Panc1 (cell line): ENCODE measurements at regions not wholly inside any gene's neighbourhood (a gene's known extent, or its start where the extent isn't known, plus 50 kb on each side); places are given as distances from the start of the nearest gene placed in this dataset.

Experiments used
- ATAC-seq: fragments of 200-7000 bp; cut with Tn5 transposase; 2 replicates; pipeline ENCODE4 v1.9.1; 2020; ENCODE audit warnings: mild to moderate bottlenecking, moderate library complexity
- BruUV-seq: library from RNA; stranded (reverse); fragments of 400-500 nt; replicated peaks from 2 replicates; lab custom pipeline; 2021; lab: Mats Ljungman, UMichigan
- CTCF ChIA-PET: fragments of 300-600 bp; sonication (Branson Sonifier 250); formaldehyde crosslinking; loops from one replicate; lab custom pipeline; 2022; ENCODE audit warnings: antibody characterized with exemption; lab: Charles Lee
- POLR2A ChIA-PET: fragments of 300-600 bp; sonication (Branson Sonifier 250); formaldehyde crosslinking; loops from one replicate; lab custom pipeline; 2022; ENCODE audit warnings: antibody characterized with exemption; lab: Charles Lee
- DNase-seq: peaks from one replicate; pipeline ENCODE4 v3.0.0-alpha.2; 2010; ENCODE audit warnings: low read depth, low spot score
- H3K27ac ChIP-seq: 2 replicates; pipeline ENCODE4 v1.5.1; 2011; ENCODE audit warnings: mild to moderate bottlenecking, low read length, inconsistent platforms
- H3K27me3 ChIP-seq: fragments of 200-500 bp; sonication (Bioruptor generic); 2 replicates; pipeline ENCODE4 v1.6.0; 2014; ENCODE audit warnings: low read length, inconsistent platforms; ENCODE audit not compliant: control insufficient read depth, insufficient read depth
- H3K36me3 ChIP-seq: fragments of 200-500 bp; sonication (Bioruptor generic); 2 replicates; pipeline ENCODE4 v1.5.1; 2014; ENCODE audit warnings: inconsistent platforms, mild to moderate bottlenecking, low read length, moderate library complexity; ENCODE audit not compliant: control insufficient read depth, insufficient read depth
- H3K4me1 ChIP-seq: 2 replicates; pipeline ENCODE4 v1.5.1; 2011; ENCODE audit warnings: inconsistent platforms, mild to moderate bottlenecking, low read length, moderate library complexity; ENCODE audit not compliant: control insufficient read depth, insufficient read depth
- H3K4me3 ChIP-seq, 2 experiments: 2 replicates each; pipeline ENCODE4 v1.5.1; 2011 to 2012; ENCODE audit warnings: low read depth in 2 of 2, low read length in 2 of 2, mild to moderate bottlenecking in 2 of 2, inconsistent platforms in 1 of 2, moderate library complexity in 1 of 2
- H3K9me3 ChIP-seq: fragments of 200-500 bp; sonication (Bioruptor generic); 2 replicates; pipeline ENCODE4 v1.5.1; 2014; ENCODE audit warnings: low read depth, mild to moderate bottlenecking, inconsistent platforms, low read length, moderate library complexity; ENCODE audit not compliant: control insufficient read depth, insufficient read depth
- POLR2AphosphoS5 ChIP-seq: IDR thresholded peaks from 2 replicates; pipeline ENCODE4 v1.6.1; 2012; ENCODE audit warnings: mild to moderate bottlenecking, low read depth, low read length, moderate library complexity
- REST ChIP-seq, 2 experiments: IDR thresholded peaks; 2 replicates each; pipeline ENCODE4 v1.6.1; 2011 to 2012; ENCODE audit warnings: low read depth in 2 of 2, control low read depth in 1 of 2, low read length in 1 of 2, mild to moderate bottlenecking in 1 of 2, moderate library complexity in 1 of 2; ENCODE audit not compliant: insufficient read depth in 1 of 2
- SIN3A ChIP-seq: IDR thresholded peaks from 2 replicates; pipeline ENCODE4 v1.6.1; 2012; ENCODE audit warnings: low read depth, mild to moderate bottlenecking, low read length, moderate library complexity, borderline replicate concordance; ENCODE audit not compliant: insufficient read depth
- TCF7L2 ChIP-seq: IDR thresholded peaks from 2 replicates; pipeline ENCODE4 v1.6.1; 2011; ENCODE audit warnings: mild to moderate bottlenecking, low read depth, low read length, inconsistent platforms
- in situ Hi-C: cut with HindIII; loops from 2 replicates; pipeline ENCODE4 v1.10.0; 2016; ENCODE audit warnings: low sequenced_read_pairs, low pct_unique_long_range_greater_than_20kb
- intact Hi-C: fragments of 100-400 bp; cut with micrococcal nuclease; formaldehyde crosslinking; loops from one replicate; pipeline ENCODE4 v1.10.0; 2022; ENCODE audit not compliant: unreplicated experiment
- TF ChIP-seq, protein P1 (sequence below): fragments of 450-650 bp; IDR thresholded peaks from 2 replicates; pipeline ENCODE4 v1.5.1; 2017; ENCODE audit warnings: mild to moderate bottlenecking

DNA sequence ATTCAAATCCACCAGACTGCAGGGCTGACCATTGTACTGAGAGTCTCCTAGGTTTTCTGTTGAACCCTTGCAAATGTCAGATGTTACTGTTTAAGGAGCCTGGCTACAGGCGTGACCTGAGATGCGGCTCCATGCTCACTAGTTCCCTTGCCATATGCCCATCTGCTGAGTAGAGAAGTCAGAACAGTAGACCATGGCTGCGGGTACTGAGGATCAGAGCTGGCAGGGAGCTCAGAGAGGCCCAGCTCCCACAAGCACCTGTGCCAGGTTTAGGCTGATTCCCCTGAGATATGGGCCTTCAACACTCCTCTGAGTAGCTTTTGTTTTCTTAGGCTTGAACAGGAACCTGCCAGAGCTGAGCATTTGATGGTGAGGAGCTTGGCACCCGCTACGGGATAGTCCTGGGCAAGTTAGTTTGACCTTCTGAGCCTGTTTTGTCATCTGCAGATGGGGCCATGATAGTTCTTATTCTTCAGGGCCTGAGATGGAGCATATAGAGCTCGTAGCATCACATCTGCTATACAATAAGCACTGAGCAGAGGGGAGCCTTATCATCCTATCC is 83.7 kb downstream of the BOD1 start:
- DNase-seq: no peak
- intact Hi-C loops (no loop called here), in situ Hi-C loops (no loop called here)
- BruUV-seq: no TSS peak
- Histone ChIP-seq H3K4me3 (no peak overlapping the region), H3K9me3 (no peaks in the 10 kb centered on the region), H3K27me3 (no peaks in the 10 kb centered on the region; the same call in 1 of the 2 replicates), H3K4me1 (no peaks in the 10 kb centered on the region), H3K36me3 (no peaks in the 10 kb centered on the region), H3K27ac (no peak overlapping the region)
- no peak for TF ChIP-seq SIN3A
- ATAC-seq: no peak
- CTCF ChIA-PET: no interaction called here
- POLR2A ChIA-PET: no interaction called here

DNA sequence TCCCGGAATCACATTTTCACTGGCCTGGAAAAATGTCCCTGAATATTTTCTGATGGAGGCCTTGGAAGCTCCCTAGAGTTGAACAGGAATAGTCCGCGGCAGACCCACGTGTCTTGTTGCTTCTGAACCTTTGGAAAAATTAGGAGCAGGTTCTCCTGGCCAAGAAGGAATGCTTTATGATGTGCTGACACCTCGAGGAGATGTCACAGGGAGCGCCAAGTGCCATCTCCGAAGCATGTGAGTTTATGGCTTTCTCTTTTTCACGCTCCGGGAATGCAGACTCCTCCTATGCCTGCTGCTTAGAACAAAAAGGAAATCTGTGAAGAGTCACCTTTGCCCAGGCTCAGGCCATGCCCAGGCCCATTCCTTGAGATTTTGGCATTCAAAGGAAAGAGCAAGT is 84.6 kb downstream of the BOD1 start:
- intact Hi-C loops: no loop called here
- ATAC-seq (no peak), DNase-seq (no peak)
- BruUV-seq: no TSS peak
- Histone ChIP-seq H3K4me3 (no peak overlapping the region), H3K36me3 (no peaks in the 10 kb centered on the region), H3K27me3 (no peaks in the 10 kb centered on the region; the same call in 1 of the 2 replicates), H3K9me3 (no peaks in the 10 kb centered on the region), H3K4me1 (no peaks in the 10 kb centered on the region), H3K27ac (no peak overlapping the region)
- in situ Hi-C loops: no loop called here
- POLR2A ChIA-PET: no interaction called here
- CTCF ChIA-PET: no interaction called here
- TF ChIP-seq POLR2AphosphoS5: no peak
- TF ChIP-seq, protein P1, sequence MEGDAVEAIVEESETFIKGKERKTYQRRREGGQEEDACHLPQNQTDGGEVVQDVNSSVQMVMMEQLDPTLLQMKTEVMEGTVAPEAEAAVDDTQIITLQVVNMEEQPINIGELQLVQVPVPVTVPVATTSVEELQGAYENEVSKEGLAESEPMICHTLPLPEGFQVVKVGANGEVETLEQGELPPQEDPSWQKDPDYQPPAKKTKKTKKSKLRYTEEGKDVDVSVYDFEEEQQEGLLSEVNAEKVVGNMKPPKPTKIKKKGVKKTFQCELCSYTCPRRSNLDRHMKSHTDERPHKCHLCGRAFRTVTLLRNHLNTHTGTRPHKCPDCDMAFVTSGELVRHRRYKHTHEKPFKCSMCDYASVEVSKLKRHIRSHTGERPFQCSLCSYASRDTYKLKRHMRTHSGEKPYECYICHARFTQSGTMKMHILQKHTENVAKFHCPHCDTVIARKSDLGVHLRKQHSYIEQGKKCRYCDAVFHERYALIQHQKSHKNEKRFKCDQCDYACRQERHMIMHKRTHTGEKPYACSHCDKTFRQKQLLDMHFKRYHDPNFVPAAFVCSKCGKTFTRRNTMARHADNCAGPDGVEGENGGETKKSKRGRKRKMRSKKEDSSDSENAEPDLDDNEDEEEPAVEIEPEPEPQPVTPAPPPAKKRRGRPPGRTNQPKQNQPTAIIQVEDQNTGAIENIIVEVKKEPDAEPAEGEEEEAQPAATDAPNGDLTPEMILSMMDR: no peak
- no peak for TF ChIP-seq SIN3A
- TF ChIP-seq REST (IDR thresholded peaks at IDR 0.05; ENCODE audit: insufficient read depth in 1 of 2, low read depth in 2 of 2, low read length in 1 of 2): no peak
- TF ChIP-seq TCF7L2: no peak

GRCh38 chr5:173530547-173530946 is 85.9 kb downstream of the BOD1 start:
- in situ Hi-C loops: no loop called here
- CTCF ChIA-PET: no interaction called here
- no peak for DNase-seq

More at GRCh38 chr5:173530547-173530946, 85.9 kb downstream of the BOD1 start:
- Histone ChIP-seq H3K36me3 (no peaks in the 10 kb centered on the region), H3K27me3 (no peaks in the 10 kb centered on the region), H3K4me3 (no peak overlapping the region), H3K4me1 (no peaks in the 10 kb centered on the region), H3K27ac (no peak overlapping the region), H3K9me3 (no peaks in the 10 kb centered on the region)
- POLR2A ChIA-PET: no interaction called here
- ATAC-seq: no peak
- no peak for TF ChIP-seq REST (IDR thresholded peaks at IDR 0.05; ENCODE audit: insufficient read depth in 1 of 2, low read depth in 2 of 2, low read length in 1 of 2)
- no peak for TF ChIP-seq TCF7L2
- no peak for TF ChIP-seq POLR2AphosphoS5
- TF ChIP-seq SIN3A: no peak
- TF ChIP-seq, protein P1: peak; percentile 26; the same call in 1 of the 2 replicates
- intact Hi-C loops: no loop called here
- BruUV-seq: no TSS peak
